HEK293T (cell line): ENCODE measurements at regions not wholly inside any gene's neighbourhood (a gene's known extent, or its start where the extent isn't known, plus 50 kb on each side); places are given as distances from the start of the nearest gene placed in this dataset.

Experiments used
- BHLHE40 ChIP-seq: fragments of 450-650 bp; IDR thresholded peaks from 2 replicates; pipeline ENCODE4 v1.6.1; 2016; ENCODE audit warnings: mild to moderate bottlenecking, moderate library complexity, borderline replicate concordance
- FOXA1 ChIP-seq: fragments of 450-650 bp; IDR thresholded peaks from 2 replicates; pipeline ENCODE4 v1.6.1; 2016; ENCODE audit warnings: mild to moderate bottlenecking
- FOXM1 ChIP-seq: fragments of 450-650 bp; IDR thresholded peaks from 2 replicates; pipeline ENCODE4 v1.6.1; 2017; ENCODE audit warnings: mild to moderate bottlenecking, borderline replicate concordance
- NFRKB ChIP-seq: fragments of 450-650 bp; IDR thresholded peaks from 2 replicates; pipeline ENCODE4 v1.6.1; 2016; ENCODE audit warnings: mild to moderate bottlenecking, moderate library complexity
- SP1 ChIP-seq: fragments of 450-650 bp; IDR thresholded peaks from 2 replicates; pipeline ENCODE4 v1.6.1; 2017
- SUZ12 ChIP-seq: fragments of 450-650 bp; IDR thresholded peaks from 2 replicates; pipeline ENCODE4 v1.6.1; 2016; ENCODE audit warnings: mild to moderate bottlenecking
- TARDBP ChIP-seq: fragments of 450-650 bp; IDR thresholded peaks from 2 replicates; pipeline ENCODE4 v1.6.1; 2016

DNA sequence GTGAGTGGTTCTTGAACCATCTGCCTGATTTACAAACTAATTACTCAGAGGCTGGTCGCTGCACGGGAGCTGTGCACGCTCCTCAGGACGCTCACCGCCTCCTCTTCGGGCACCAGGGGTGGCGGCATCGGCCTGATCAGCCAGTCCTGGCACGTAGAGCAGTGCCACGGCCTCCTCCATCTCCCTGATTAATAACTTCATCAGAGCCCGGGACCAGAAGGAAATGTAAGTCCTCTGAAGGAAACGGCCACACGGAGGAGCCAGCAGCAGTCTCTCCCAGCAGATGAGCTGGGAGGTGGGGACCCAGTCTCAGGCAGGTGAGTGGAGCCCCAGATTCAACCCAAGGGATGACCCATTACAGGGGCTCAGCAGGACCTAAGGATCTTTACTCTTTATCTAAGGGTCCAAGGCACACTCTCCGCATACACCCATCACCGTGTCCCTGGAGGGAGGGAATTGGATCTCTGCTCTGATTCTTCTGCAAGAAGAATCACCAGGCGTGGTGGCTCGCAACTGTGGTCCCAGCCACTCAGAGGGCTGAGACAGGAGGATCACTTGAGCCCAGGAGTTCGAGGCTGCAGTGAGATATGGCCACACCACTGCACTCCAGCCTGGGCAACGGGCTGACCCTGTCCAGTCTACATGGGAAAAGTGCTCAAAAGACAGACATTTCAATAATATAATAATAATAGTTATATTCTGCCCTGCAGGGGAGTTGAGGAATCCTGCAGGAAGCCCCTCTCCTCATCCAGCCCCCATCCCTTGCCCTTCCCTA, 366.5 kb downstream of the SEC14L1 start:
- TF ChIP-seq FOXA1: no peak
- TF ChIP-seq TARDBP: no peak
- TF ChIP-seq SUZ12: no peak
- no peak for TF ChIP-seq BHLHE40
- TF ChIP-seq NFRKB: no peak
- TF ChIP-seq SP1: no peak
- no peak for TF ChIP-seq FOXM1
